ENCODE measurements at regions not wholly inside any gene's neighbourhood (a gene's known extent, or its start where the extent isn't known, plus 50 kb on each side); places are given as distances from the start of the nearest gene placed in this dataset.
"Not testable (repeated sequence)": the region's sequence is repeated elsewhere in the genome, so short reads cannot be mapped to it uniquely, and the experiment has no call there.

GRCh38 chr9:95391271-95391670 is 73.8 kb upstream of the FANCC start:
- in situ Hi-C loops (cut with HindIII; ENCODE audit: low pct_ligation_motif_present, low sequenced_read_pairs); H3K27me3 ChIP-seq (replicated peaks); H3K36me3 ChIP-seq (replicated peaks); H3K27ac ChIP-seq; H3K4me3 ChIP-seq (ENCODE audit: low read depth, low read length); DNase-seq: not testable (repeated sequence)

DNA sequence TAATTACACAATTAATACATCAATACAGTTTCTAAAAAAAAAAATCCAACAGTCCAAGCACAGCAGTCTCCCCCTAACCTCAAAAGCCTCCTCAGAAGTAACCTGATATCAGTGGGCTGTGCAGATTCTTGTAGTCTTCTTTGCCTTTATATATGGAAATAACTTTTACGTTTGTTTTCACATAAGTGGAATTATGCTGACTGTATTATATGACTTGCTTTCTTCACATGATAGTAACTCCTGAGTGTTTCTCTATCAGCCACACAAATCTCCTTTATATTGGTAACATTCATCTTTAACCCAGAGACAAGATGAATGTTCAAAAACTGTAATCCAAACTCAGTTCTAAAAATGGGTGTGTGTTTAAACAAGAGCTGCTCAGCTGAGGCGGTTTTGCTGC is 71.9 kb upstream of the FANCC start:
- no peak overlapping the region for H3K4me3 ChIP-seq (ENCODE audit: low read depth, low read length)
- no peaks in the 10 kb centered on the region for H3K27me3 ChIP-seq (replicated peaks)
- in situ Hi-C loops (cut with HindIII; ENCODE audit: low pct_ligation_motif_present, low sequenced_read_pairs) = no loop called here
- no peaks in the 10 kb centered on the region for H3K36me3 ChIP-seq (replicated peaks)
- no peak for DNase-seq
- no peak overlapping the region for H3K27ac ChIP-seq
- no peak for TF ChIP-seq CTCF (IDR thresholded peaks at IDR 0.05; ENCODE audit: low read depth, low read length, missing control alignments)

DNA sequence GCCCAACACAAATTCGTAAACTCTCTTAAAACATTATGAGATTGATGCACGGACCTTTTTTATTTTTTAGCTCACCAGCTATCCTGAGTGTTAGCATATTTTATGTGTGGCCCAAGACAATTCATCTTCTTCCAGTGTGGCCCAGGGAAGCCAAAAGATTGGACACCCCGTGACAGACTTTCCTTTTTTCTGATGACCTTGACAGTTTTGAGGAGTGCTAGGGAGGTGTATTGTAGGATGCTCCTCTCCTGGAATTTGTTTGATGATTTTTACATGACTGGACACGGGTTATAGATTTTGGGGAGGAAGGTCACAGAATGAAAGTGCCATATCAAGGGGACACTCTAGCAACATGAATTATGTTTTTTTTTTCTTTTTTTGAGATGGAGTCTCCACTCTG is 69.3 kb upstream of the FANCC start:
- TF ChIP-seq CTCF (IDR thresholded peaks at IDR 0.05; ENCODE audit: low read depth, low read length, missing control alignments) = no peak
- no peak for DNase-seq
- in situ Hi-C loops (cut with HindIII; ENCODE audit: low pct_ligation_motif_present, low sequenced_read_pairs) = no loop called here
- Histone ChIP-seq H3K4me3 (ENCODE audit: low read depth, low read length) (no peak overlapping the region), H3K27ac (no peak overlapping the region), H3K36me3 (replicated peaks) (no peaks in the 10 kb centered on the region), H3K27me3 (replicated peaks) (no peaks in the 10 kb centered on the region)

- H3K36me3 ChIP-seq (replicated peaks) = no peaks in the 10 kb centered on the region
- no peak overlapping the region for H3K4me3 ChIP-seq (ENCODE audit: low read depth, low read length)
- H3K27me3 ChIP-seq (replicated peaks) = no peaks in the 10 kb centered on the region
- no peak for DNase-seq
- TF ChIP-seq CTCF (IDR thresholded peaks at IDR 0.05; ENCODE audit: low read depth, low read length, missing control alignments) = no peak
- no peak overlapping the region for H3K27ac ChIP-seq
- in situ Hi-C loops (cut with HindIII; ENCODE audit: low pct_ligation_motif_present, low sequenced_read_pairs) = no loop called here
These were observed 68.0 kb upstream of the FANCC start for GRCh38 chr9:95385521-95385920.

DNA sequence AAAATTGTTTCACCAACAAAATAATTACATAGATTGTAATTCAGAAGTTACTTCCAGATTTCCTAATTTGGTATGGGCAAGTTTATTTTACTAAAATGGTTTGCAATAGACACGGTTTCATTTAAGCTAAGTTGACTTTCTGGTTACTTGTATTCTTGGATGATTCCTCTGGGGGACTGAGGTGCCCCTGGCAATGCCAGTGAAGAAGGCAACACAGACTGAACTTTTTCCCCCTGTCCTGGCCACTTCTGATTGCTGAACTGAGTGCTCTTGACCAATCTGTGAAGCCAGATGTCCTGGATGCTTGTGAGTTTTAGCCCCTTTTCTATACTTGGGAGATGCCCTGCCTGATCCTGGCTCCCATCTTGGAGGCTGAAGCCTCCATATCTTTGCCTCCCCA is 66.3 kb upstream of the FANCC start:
- Histone ChIP-seq H3K36me3 (replicated peaks) (no peaks in the 10 kb centered on the region), H3K4me3 (ENCODE audit: low read depth, low read length) (no peak overlapping the region), H3K27ac (no peak overlapping the region), H3K27me3 (replicated peaks) (no peaks in the 10 kb centered on the region)
- in situ Hi-C loops (cut with HindIII; ENCODE audit: low pct_ligation_motif_present, low sequenced_read_pairs) = no loop called here
- no peak for DNase-seq
- TF ChIP-seq CTCF (IDR thresholded peaks at IDR 0.05; ENCODE audit: low read depth, low read length, missing control alignments) = no peak

DNA sequence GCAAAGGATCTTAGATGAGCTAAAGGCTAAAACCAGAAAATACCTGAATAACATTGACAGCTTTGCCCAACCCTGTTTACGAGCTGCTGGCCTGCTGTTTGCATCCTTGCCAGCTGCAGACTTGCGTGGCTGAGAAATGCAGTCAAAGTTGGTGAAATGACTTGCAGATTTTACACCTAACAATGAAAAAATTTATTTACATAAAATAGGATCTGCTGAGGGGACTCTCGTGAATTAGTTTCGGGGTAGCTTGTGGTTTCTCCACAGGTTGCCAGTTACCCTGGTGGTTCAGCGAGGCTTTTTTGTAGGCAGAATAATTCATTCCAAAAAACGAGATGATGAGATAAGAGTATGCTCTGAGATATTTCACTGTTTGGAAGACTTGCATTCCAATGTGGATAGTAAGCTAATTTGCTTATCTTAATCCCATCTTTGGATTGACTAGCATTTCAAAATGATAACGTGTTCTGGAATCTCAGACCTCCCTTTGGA is 65.7 kb upstream of the FANCC start:
- DNase-seq = peak; percentile 16
- H3K27me3 ChIP-seq (replicated peaks) = no peaks in the 10 kb centered on the region
- in situ Hi-C loops (cut with HindIII; ENCODE audit: low pct_ligation_motif_present, low sequenced_read_pairs) = no loop called here
- no peaks in the 10 kb centered on the region for H3K36me3 ChIP-seq (replicated peaks)
- H3K27ac ChIP-seq = no peak overlapping the region
- no peak for TF ChIP-seq CTCF (IDR thresholded peaks at IDR 0.05; ENCODE audit: low read depth, low read length, missing control alignments)
- no peak overlapping the region for H3K4me3 ChIP-seq (ENCODE audit: low read depth, low read length)

Data from brain microvascular endothelial cell (primary cell).